ENCODE measurements at regions not wholly inside any gene's neighbourhood (a gene's known extent, or its start where the extent isn't known, plus 50 kb on each side); places are given as distances from the start of the nearest gene placed in this dataset.
A peak's percentile ranks its signal among the peaks of the same experiment; 100 is the strongest.
"Not testable (repeated sequence)": the region's sequence is repeated elsewhere in the genome, so short reads cannot be mapped to it uniquely, and the experiment has no call there.

- no peak for DNase-seq
These were observed 247.7 kb upstream of the RFX3 start for GRCh38 chr9:3773362-3774060.

- DNase-seq = no peak
These were observed 243.8 kb upstream of the RFX3 start for GRCh38 chr9:3769646-3770045.

- no peak for DNase-seq
These were observed 243.1 kb upstream of the RFX3 start for GRCh38 chr9:3768712-3769457.

GRCh38 chr9:3768286-3768685, 242.5 kb upstream of the RFX3 start:
- no peak for DNase-seq

GRCh38 chr9:3762076-3762475, 236.3 kb upstream of the RFX3 start:
- no peak for DNase-seq

GRCh38 chr9:3760031-3760430, 234.2 kb upstream of the RFX3 start:
- DNase-seq = peak; percentile 80

- peak; percentile 60 for DNase-seq
These were observed 233.2 kb upstream of the RFX3 start for GRCh38 chr9:3758816-3759576.

- no peak for DNase-seq
These were observed 230.3 kb upstream of the RFX3 start for GRCh38 chr9:3756071-3756470.

GRCh38 chr9:3751125-3751758, 225.4 kb upstream of the RFX3 start:
- no peak for DNase-seq

- DNase-seq = no peak
These were observed 224.5 kb upstream of the RFX3 start for GRCh38 chr9:3750321-3750720.

GRCh38 chr9:3746296-3747275, 220.8 kb upstream of the RFX3 start:
- DNase-seq = no peak

- DNase-seq = no peak
These were observed 218.2 kb upstream of the RFX3 start for GRCh38 chr9:3743901-3744413.

GRCh38 chr9:3742586-3742985, 216.8 kb upstream of the RFX3 start:
- DNase-seq = no peak

- no peak for DNase-seq
These were observed 215.9 kb upstream of the RFX3 start for GRCh38 chr9:3741729-3742128.

- DNase-seq = no peak
These were observed 215.1 kb upstream of the RFX3 start for GRCh38 chr9:3740690-3741419.

GRCh38 chr9:3736161-3736560, 210.4 kb upstream of the RFX3 start:
- DNase-seq = no peak

GRCh38 chr9:3735251-3735650, 209.4 kb upstream of the RFX3 start:
- DNase-seq = peak; percentile 69

- DNase-seq = not testable (repeated sequence)
These were observed 207.9 kb upstream of the RFX3 start for GRCh38 chr9:3733527-3734262.

GRCh38 chr9:3733039-3733408, 207.2 kb upstream of the RFX3 start:
- no peak for DNase-seq

All from NCI-H2171 treated with DMSO at 0.1 percent for 48 hours (cell line).